ENCODE measurements at regions not wholly inside any gene's neighbourhood (a gene's known extent, or its start where the extent isn't known, plus 50 kb on each side); places are given as distances from the start of the nearest gene placed in this dataset.
A peak's percentile ranks its signal among the peaks of the same experiment; 100 is the strongest.

DNA sequence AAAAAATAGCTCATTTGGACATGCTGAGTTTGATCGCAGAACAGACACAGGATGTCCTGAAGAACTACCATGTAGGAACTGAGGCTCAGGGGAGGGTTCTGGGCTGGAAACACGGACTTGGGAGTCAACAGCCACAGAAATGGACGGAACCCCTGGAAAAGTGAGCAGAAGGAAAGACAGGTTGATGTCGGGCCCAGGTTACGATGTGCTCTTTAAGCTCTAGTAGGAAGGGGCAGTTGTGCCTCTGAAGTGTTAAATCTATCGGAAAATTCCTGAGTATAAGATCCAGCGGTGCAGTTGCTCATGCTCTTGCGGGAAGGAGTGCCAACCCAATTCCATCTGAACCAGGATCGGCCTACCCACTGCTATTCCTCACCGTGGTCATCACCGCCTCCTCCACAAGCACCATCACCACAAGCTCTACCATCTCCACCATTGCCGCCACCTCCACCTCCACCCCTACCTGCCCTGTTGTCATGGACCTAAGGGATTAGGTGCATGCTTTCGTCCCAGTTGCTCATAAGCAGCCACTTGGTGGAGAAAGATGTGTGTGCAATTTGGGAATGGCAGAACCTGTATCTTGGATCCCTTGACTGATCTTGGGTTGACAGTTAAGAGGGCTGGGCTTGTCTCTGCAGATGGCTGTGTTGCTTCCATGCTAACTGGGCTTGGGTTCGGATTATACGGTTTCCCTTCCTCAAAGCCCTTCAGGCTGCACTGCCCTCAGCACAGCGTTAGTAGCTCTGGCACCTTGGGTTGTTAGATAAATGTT lies 108.5 kb downstream of the ASB7 start:
- 88 to 89% methylated on average over 16 of the region's 16 CpGs for WGBS, 2 donors
- no peak for DNase-seq
- Histone ChIP-seq H3K4me1 (peaks cover 3 to 36% (median 19%) of the 10 kb centered on the region in 9 donors), H3K27me3 (no peaks in the 10 kb centered on the region), H3K27ac (no peak overlapping the region), H3K4me3 (no peak overlapping the region), H3K36me3 (no peaks in the 10 kb centered on the region), H3K9me3 (no peaks in the 10 kb centered on the region)
- TF ChIP-seq CTCF (IDR thresholded peaks at IDR 0.05): no peak
- peak in 3 of 8 donors; percentile 24 to 64 (median 55) for ATAC-seq
- intact Hi-C loops (cut with DNase I): no loop called here

- H3K4me3 ChIP-seq: no peak overlapping the region
- no peaks in the 10 kb centered on the region for H3K27me3 ChIP-seq
- no peaks in the 10 kb centered on the region for H3K9me3 ChIP-seq
- DNase-seq (no peak), ATAC-seq (peak in 2 of 8 donors; percentile 31)
- no peaks in the 10 kb centered on the region for H3K36me3 ChIP-seq
- intact Hi-C loops (cut with DNase I): no loop called here
- peak overlapping the region in 3 of 10 donors; percentile 28 to 58 (median 35) for H3K27ac ChIP-seq
- peaks cover 3 to 37% (median 19%) of the 10 kb centered on the region in 9 donors for H3K4me1 ChIP-seq
- WGBS, 2 donors: 44 to 52% methylated on average over 9 of the region's 9 CpGs
- no peak for TF ChIP-seq CTCF (IDR thresholded peaks at IDR 0.05)
These were observed 109.2 kb downstream of the ASB7 start for GRCh38 chr15:100711516-100712021.

DNA sequence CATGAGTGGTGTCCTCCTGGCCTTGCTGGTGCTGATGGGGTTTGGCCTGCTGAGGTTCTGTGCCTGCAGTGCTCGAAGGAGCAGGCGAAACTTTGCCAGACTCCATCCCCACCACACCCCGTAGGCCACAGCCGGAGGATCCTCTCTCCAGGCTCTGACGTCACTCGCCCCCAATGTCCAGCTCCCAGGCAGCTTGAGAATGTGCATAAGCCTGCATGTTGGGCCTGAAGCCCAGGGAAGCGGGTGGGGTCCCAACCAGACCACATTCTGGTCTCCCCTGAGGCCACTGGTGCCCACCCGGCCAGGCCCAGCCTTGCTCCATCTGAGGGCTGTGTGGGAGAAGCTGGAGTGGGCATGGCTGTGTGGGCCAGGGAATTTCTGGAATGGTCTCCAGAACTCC lies 109.8 kb downstream of the ASB7 start:
- no peak for TF ChIP-seq CTCF (IDR thresholded peaks at IDR 0.05)
- H3K4me3 ChIP-seq: no peak overlapping the region
- H3K4me1 ChIP-seq: peaks cover 3 to 37% (median 19%) of the 10 kb centered on the region in 9 donors
- H3K27ac ChIP-seq: peak overlapping the region in 2 of 10 donors; percentile 46 to 58
- no peaks in the 10 kb centered on the region for H3K36me3 ChIP-seq
- H3K9me3 ChIP-seq: no peaks in the 10 kb centered on the region
- 68 to 72% methylated on average over 8 of the region's 8 CpGs for WGBS, 2 donors
- DNase-seq (peak; percentile 48 to 53), ATAC-seq (peak in 6 of 8 donors; percentile 52 to 70 (median 58))
- intact Hi-C loops (cut with DNase I): no loop called here
- H3K27me3 ChIP-seq: no peaks in the 10 kb centered on the region

DNA sequence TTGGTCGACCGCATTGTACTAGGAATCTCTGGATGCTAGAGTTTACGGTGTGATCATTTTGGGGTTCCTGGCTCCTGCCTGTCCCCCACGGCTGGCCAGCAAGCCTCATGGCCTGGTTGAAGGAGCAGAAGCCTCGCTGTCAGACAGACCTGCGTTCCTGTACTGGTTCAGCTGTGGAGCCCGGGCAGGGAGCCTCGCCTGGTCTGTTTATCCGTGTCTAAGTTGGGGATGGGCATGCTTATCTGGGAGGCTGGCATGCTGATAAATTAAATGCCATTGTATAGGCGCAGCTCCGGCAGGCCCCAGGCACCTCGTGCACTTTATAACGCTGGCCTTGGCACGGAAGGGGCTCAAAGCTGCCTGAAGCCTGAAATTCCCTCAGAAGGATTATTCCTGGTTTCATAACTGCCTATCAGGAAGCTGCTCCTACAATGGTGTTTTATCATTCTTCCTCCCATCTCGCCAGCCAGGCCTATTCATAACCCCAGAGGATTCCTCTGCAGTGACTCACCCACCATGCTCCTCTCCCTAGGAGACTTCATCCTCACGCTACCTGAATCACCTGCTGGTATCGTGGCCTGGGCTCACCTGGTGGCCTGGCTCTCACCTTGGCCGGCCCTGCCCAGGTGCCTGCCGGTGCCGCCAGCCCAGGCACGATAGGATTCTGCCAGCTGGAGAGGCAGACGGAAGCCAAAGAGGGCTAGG lies 110.9 kb downstream of the ASB7 start:
- 61 to 65% methylated on average over 22 of the region's 22 CpGs for WGBS, 2 donors
- Histone ChIP-seq H3K36me3 (no peaks in the 10 kb centered on the region), H3K4me3 (no peak overlapping the region), H3K4me1 (peaks cover 3 to 37% (median 19%) of the 10 kb centered on the region in 9 donors), H3K27me3 (no peaks in the 10 kb centered on the region), H3K27ac (peak overlapping the region in 3 of 10 donors; percentile 31 to 48 (median 46)), H3K9me3 (no peaks in the 10 kb centered on the region)
- intact Hi-C loops (cut with DNase I): no loop called here
- no peak for DNase-seq
- no peak for TF ChIP-seq CTCF (IDR thresholded peaks at IDR 0.05)
- ATAC-seq: peak in 5 of 8 donors; percentile 34 to 63 (median 35)

Data from heart right ventricle (tissue), 16 donors.